IMR-90 (cell line): ENCODE measurements at regions not wholly inside any gene's neighbourhood (a gene's known extent, or its start where the extent isn't known, plus 50 kb on each side); places are given as distances from the start of the nearest gene placed in this dataset.

Experiments used
- ATAC-seq: fragments of 200-7000 bp; cut with Tn5 transposase; 2 replicates; pipeline ENCODE4 v1.9.1; 2020; ENCODE audit warnings: low read depth, mild to moderate bottlenecking, moderate library complexity
- BruUV-seq: library from RNA; stranded (reverse); fragments of 400-500 nt; replicated peaks from 2 replicates; lab custom pipeline; 2021; lab: Mats Ljungman, UMichigan
- CTCF ChIA-PET: fragments of 300-600 bp; formaldehyde crosslinking; extraction: SDS; loops from one replicate; lab custom pipeline; 2021; ENCODE audit warnings: antibody characterized with exemption; lab: Yijun Ruan, JAX
- POLR2A ChIA-PET: fragments of 300-600 bp; sonication (Branson Sonifier 250); formaldehyde crosslinking; loops from one replicate; lab custom pipeline; 2022; ENCODE audit warnings: antibody characterized with exemption; ENCODE audit not compliant: unreplicated experiment; lab: Charles Lee
- DNase-seq: peaks from one replicate; pipeline ENCODE4 v3.0.0; 2013
- H2AFZ ChIP-seq: replicated peaks from 2 replicates; pipeline ENCODE3; 2013; ENCODE audit warnings: low read length, mild to moderate bottlenecking; ENCODE audit not compliant: poor library complexity
- H2AK5ac ChIP-seq: 2 replicates; pipeline ENCODE4 v1.6.1; 2013; ENCODE audit warnings: low read depth, low read length, inconsistent platforms
- H2AK9ac ChIP-seq: replicated peaks from 2 replicates; pipeline ENCODE3; 2013; ENCODE audit warnings: mild to moderate bottlenecking, low read depth, low read length, moderate library complexity; ENCODE audit not compliant: poor library complexity
- H2BK120ac ChIP-seq: 2 replicates; pipeline ENCODE4 v1.6.1; 2013; ENCODE audit warnings: low read depth, low read length, inconsistent platforms
- H2BK15ac ChIP-seq: 3 replicates; pipeline ENCODE4 v1.6.1; 2013; ENCODE audit warnings: low read depth, low read length, inconsistent platforms
- H2BK20ac ChIP-seq: 2 replicates; pipeline ENCODE4 v1.6.1; 2013; ENCODE audit warnings: low read depth, mild to moderate bottlenecking, inconsistent platforms, low read length, moderate library complexity
- H2BK5ac ChIP-seq: 2 replicates; pipeline ENCODE4 v1.6.1; 2013; ENCODE audit warnings: mild to moderate bottlenecking, low read depth, low read length, inconsistent platforms; ENCODE audit not compliant: poor library complexity, severe bottlenecking
- H3K14ac ChIP-seq: replicated peaks from 2 replicates; pipeline ENCODE4 v1.6.1; 2013; ENCODE audit warnings: low read depth, low read length, inconsistent platforms
- H3K18ac ChIP-seq: 2 replicates; pipeline ENCODE4 v1.6.1; 2013; ENCODE audit warnings: low read depth, low read length, control low read depth
- H3K23ac ChIP-seq: 2 replicates; pipeline ENCODE4 v1.6.1; 2013; ENCODE audit warnings: low read depth, low read length, inconsistent platforms
- H3K27ac ChIP-seq: 2 replicates; pipeline ENCODE4 v1.5.1; 2013; ENCODE audit warnings: mild to moderate bottlenecking, control low read depth, low read length; ENCODE audit not compliant: insufficient read depth
- H3K27me3 ChIP-seq: 2 replicates; pipeline ENCODE4 v1.6.1; 2013; ENCODE audit warnings: low read length; ENCODE audit not compliant: control insufficient read depth, insufficient read depth
- H3K36me3 ChIP-seq: 2 replicates; pipeline ENCODE4 v1.6.1; 2013; ENCODE audit warnings: low read length, mixed read lengths; ENCODE audit not compliant: control insufficient read depth, insufficient read depth
- H3K4ac ChIP-seq: 2 replicates; pipeline ENCODE4 v1.6.1; 2013; ENCODE audit warnings: low read depth, low read length, inconsistent platforms
- H3K4me1 ChIP-seq: 2 replicates; pipeline ENCODE4 v1.6.1; 2013; ENCODE audit warnings: low read length, mixed read lengths; ENCODE audit not compliant: control insufficient read depth, insufficient read depth
- H3K4me2 ChIP-seq: 2 replicates; pipeline ENCODE4 v1.6.1; 2013; ENCODE audit warnings: low read depth, mild to moderate bottlenecking, control low read depth, low read length, moderate library complexity
- H3K4me3 ChIP-seq: 2 replicates; pipeline ENCODE4 v1.5.1; 2013; ENCODE audit warnings: low read depth, mild to moderate bottlenecking, control low read depth, low read length, moderate library complexity; ENCODE audit not compliant: insufficient read depth
- H3K56ac ChIP-seq: 2 replicates; pipeline ENCODE4 v1.6.1; 2013; ENCODE audit warnings: low read length, inconsistent platforms; ENCODE audit not compliant: insufficient read depth; ENCODE audit errors: extremely low read depth
- H3K79me1 ChIP-seq, 2 experiments: 2 replicates each; pipeline ENCODE4 v1.6.1; 2013; ENCODE audit warnings: low read length in 2 of 2, inconsistent platforms in 1 of 2, low read depth in 1 of 2
- H3K9ac ChIP-seq: 2 replicates; pipeline ENCODE4 v1.6.1; 2013; ENCODE audit warnings: low read depth, low read length, control low read depth
- H3K9me1 ChIP-seq: 2 replicates; pipeline ENCODE4 v1.6.1; 2013; ENCODE audit warnings: low read length, inconsistent platforms; ENCODE audit not compliant: insufficient read depth
- H3K9me3 ChIP-seq: 2 replicates; pipeline ENCODE4 v1.6.1; 2013; ENCODE audit warnings: low read length; ENCODE audit not compliant: control insufficient read depth, insufficient read depth
- H4K20me1 ChIP-seq: 2 replicates; pipeline ENCODE4 v1.6.1; 2013; ENCODE audit warnings: low read length, inconsistent platforms; ENCODE audit not compliant: insufficient read depth
- H4K5ac ChIP-seq: 2 replicates; pipeline ENCODE4 v1.6.1; 2013; ENCODE audit warnings: mild to moderate bottlenecking, low read depth, low read length, control low read depth
- H4K8ac ChIP-seq, 2 experiments: 2 replicates each; pipeline ENCODE4 v1.6.1; 2013; ENCODE audit warnings: low read depth in 2 of 2, low read length in 2 of 2, control low read depth in 1 of 2, inconsistent platforms in 1 of 2
- H4K91ac ChIP-seq: 2 replicates; pipeline ENCODE4 v1.6.1; 2013; ENCODE audit warnings: low read depth, low read length, inconsistent platforms; ENCODE audit not compliant: insufficient read depth
- BHLHE40 ChIP-seq: fragments of 150-350 bp; IDR thresholded peaks from 2 replicates; pipeline ENCODE4 v1.6.1; 2016; ENCODE audit warnings: mild to moderate bottlenecking, low read depth, low read length
- CEBPB ChIP-seq: IDR thresholded peaks from 2 replicates; pipeline ENCODE4 v1.6.1; 2012; ENCODE audit warnings: low read depth, low read length, improper control_type of control experiment
- CHD1 ChIP-seq: IDR thresholded peaks from 2 replicates; pipeline ENCODE4 v1.6.1; 2012; ENCODE audit warnings: low read depth, low read length, improper control_type of control experiment
- CTCF ChIP-seq: conservative IDR thresholded peaks from 2 replicates; pipeline ENCODE4 v1.5.1; 2012; ENCODE audit warnings: mild to moderate bottlenecking, low read depth, low read length, improper control_type of control experiment
- ELK1 ChIP-seq: fragments of 150-350 bp; IDR thresholded peaks from 2 replicates; pipeline ENCODE4 v1.6.1; 2016; ENCODE audit warnings: low read depth, mild to moderate bottlenecking, low read length, moderate library complexity, borderline replicate concordance
- FOS ChIP-seq: fragments of 150-350 bp; IDR thresholded peaks from 2 replicates; pipeline ENCODE4 v1.6.1; 2016; ENCODE audit warnings: low read depth, low read length
- MAFK ChIP-seq: IDR thresholded peaks from 2 replicates; pipeline ENCODE4 v1.6.1; 2012; ENCODE audit warnings: low read depth, low read length, improper control_type of control experiment
- MAZ ChIP-seq: IDR thresholded peaks from 2 replicates; pipeline ENCODE4 v1.6.1; 2012; ENCODE audit warnings: low read depth, mild to moderate bottlenecking, low read length, improper control_type of control experiment, moderate library complexity, borderline replicate concordance
- MXI1 ChIP-seq: IDR thresholded peaks from 2 replicates; pipeline ENCODE4 v1.6.1; 2012; ENCODE audit warnings: low read depth, mild to moderate bottlenecking, low read length, moderate library complexity, borderline replicate concordance
- NFE2L2 ChIP-seq: fragments of 150-350 bp; IDR thresholded peaks from 2 replicates; pipeline ENCODE4 v1.6.1; 2016; ENCODE audit warnings: low read depth, mild to moderate bottlenecking, low read length
- POLR2A ChIP-seq: IDR thresholded peaks from 2 replicates; pipeline ENCODE4 v1.6.1; 2012; ENCODE audit warnings: mild to moderate bottlenecking, low read depth, low read length
- RAD21 ChIP-seq: IDR thresholded peaks from 2 replicates; pipeline ENCODE4 v1.6.1; 2012; ENCODE audit warnings: low read length, improper control_type of control experiment
- RCOR1 ChIP-seq: IDR thresholded peaks from 2 replicates; pipeline ENCODE4 v1.6.1; 2012; ENCODE audit warnings: mild to moderate bottlenecking, low read length, improper control_type of control experiment; ENCODE audit not compliant: insufficient replicate concordance
- RFX5 ChIP-seq: IDR thresholded peaks from 2 replicates; pipeline ENCODE4 v1.8.0; 2012; ENCODE audit warnings: low read depth, mild to moderate bottlenecking, low read length, moderate library complexity
- SMC3 ChIP-seq: fragments of 150-350 bp; IDR thresholded peaks from 2 replicates; pipeline ENCODE4 v1.6.1; 2016; ENCODE audit warnings: low read depth, mild to moderate bottlenecking, antibody characterized with exemption, low read length, moderate library complexity
- USF2 ChIP-seq: fragments of 150-350 bp; IDR thresholded peaks from 2 replicates; pipeline ENCODE4 v1.6.1; 2017; ENCODE audit warnings: mild to moderate bottlenecking, antibody characterized with exemption, low read length, low read depth
- WGBS, 2 experiments: methylation state at CpG; one replicate each; pipeline versions ENCODE4 v1.1.5 to v1.1.7; 2013; ENCODE audit warnings: missing lambda C conversion rate in 2 of 2; ENCODE audit not compliant: insufficient read length in 1 of 2; ENCODE audit errors: extremely low coverage in 2 of 2; 5-methylcytosine and 5-hydroxymethylcytosine counted together
- dilution Hi-C: fragments of 300-500 bp; cut with HindIII; formaldehyde crosslinking; loops from one replicate; pipeline ENCODE4 v1.14.3; 2018; ENCODE audit warnings: low sequenced_read_pairs; ENCODE audit not compliant: unreplicated experiment
- in situ Hi-C: fragments of 300-500 bp; cut with MboI; formaldehyde crosslinking; loops from 3 replicates; pipeline ENCODE4 v1.14.3; 2019; ENCODE audit warnings: low sequenced_read_pairs, inconsistent platforms, mixed read lengths
- intact Hi-C: fragments of 100-400 bp; cut with micrococcal nuclease; formaldehyde crosslinking; loops from 2 replicates; pipeline ENCODE4 v1.10.0; 2022

- H3K27me3 ChIP-seq, result peaks cover 11% of the 10 kb centered on the region
- H2AK5ac ChIP-seq, result no peak overlapping the region
- ATAC-seq (no peak), DNase-seq (no peak)
- no peak overlapping the region for H3K4me3 ChIP-seq
- H2BK120ac ChIP-seq, result no peak overlapping the region
- H3K9me3 ChIP-seq, result no peaks in the 10 kb centered on the region
- H2BK20ac ChIP-seq, result no peak overlapping the region
- no peaks in the 10 kb centered on the region for H3K79me1 ChIP-seq
- TF ChIP-seq POLR2A (no peak), RFX5 (no peak), SMC3 (no peak), FOS (no peak), CEBPB (no peak), BHLHE40 (no peak), CTCF (no peak), MXI1 (no peak), RAD21 (no peak), CHD1 (no peak), USF2 (no peak), ELK1 (no peak), MAFK (no peak), RCOR1 (no peak), NFE2L2 (no peak), MAZ (no peak)
- no peak overlapping the region for H3K27ac ChIP-seq
- POLR2A ChIA-PET, result no interaction called here
- H3K9ac ChIP-seq, result no peak overlapping the region
- no peak overlapping the region for H3K56ac ChIP-seq
- H3K23ac ChIP-seq, result no peak overlapping the region
- no peak overlapping the region for H2AK9ac ChIP-seq
- H3K4ac ChIP-seq, result no peak overlapping the region
- no TSS peak for BruUV-seq
- H3K9me1 ChIP-seq, result no peaks in the 10 kb centered on the region
- H2BK5ac ChIP-seq, result no peak overlapping the region
- no peak overlapping the region for H3K4me2 ChIP-seq
- H4K8ac ChIP-seq, result no peak overlapping the region
- no peak overlapping the region for H4K91ac ChIP-seq
- no peak overlapping the region for H2BK15ac ChIP-seq
- H3K14ac ChIP-seq, result no peak overlapping the region
- WGBS, 2 experiments, result no CpG with 5 or more reads among the region's 8 CpGs
- H3K4me1 ChIP-seq, result no peaks in the 10 kb centered on the region
- H3K18ac ChIP-seq, result no peak overlapping the region
- H2AFZ ChIP-seq, result no peak overlapping the region
- CTCF ChIA-PET, result no interaction called here
- intact Hi-C loops, result no loop called here
- in situ Hi-C loops, result no loop called here
- dilution Hi-C loops, result no loop called here
- H4K5ac ChIP-seq, result no peak overlapping the region
- no peaks in the 10 kb centered on the region for H4K20me1 ChIP-seq
- H3K36me3 ChIP-seq, result no peaks in the 10 kb centered on the region
Measured at GRCh38 chr5:175803736-175804454, 67.5 kb upstream of the CPLX2 start.
